Spleen (tissue), 7 donors: ENCODE measurements at regions not wholly inside any gene's neighbourhood (a gene's known extent, or its start where the extent isn't known, plus 50 kb on each side); places are given as distances from the start of the nearest gene placed in this dataset.

Source experiments
- CTCF ChIP-seq, 11 experiments: fragments of 200-600 bp in 7 of 11; fragments of 450-650 bp in 4 of 11; sonication (generic) in 4 of 11; IDR thresholded peaks in 8 of 11; conservative IDR thresholded peaks in 3 of 11; 1 replicate in 7 of 11; 2 replicates in 4 of 11; pipeline versions ENCODE4 v1.4.0 to v1.8.0; 2016 to 2021; ENCODE audit warnings: antibody characterized with exemption in 11 of 11, inconsistent platforms in 4 of 11, mild to moderate bottlenecking in 1 of 11
- POLR2A ChIP-seq, 3 donors: fragments of 450-650 bp; IDR thresholded peaks; one replicate each; pipeline ENCODE4 v1.5.1; 2017; ENCODE audit warnings: antibody characterized with exemption in 3 of 3, mild to moderate bottlenecking in 1 of 3
- POLR2AphosphoS5 ChIP-seq, 3 donors: sonication (generic); formaldehyde crosslinking; IDR thresholded peaks; one replicate each; pipeline ENCODE4 v1.5.1; 2017; ENCODE audit warnings: antibody characterized with exemption in 3 of 3
- donor health status: DM: no; HTN: no; CAD: no; lungs with moderate emphysema.
- donor health status: DM: no; HTN: no; CAD: no.
- donor health status: DM: no; HTN: no; CAD: no.

- TF ChIP-seq CTCF (IDR thresholded peaks at IDR 0.05 in 8 of 11, conservative IDR thresholded peaks at IDR 0.05 in 3 of 11), result no peak
- TF ChIP-seq POLR2A (IDR thresholded peaks at IDR 0.05), result no peak
- TF ChIP-seq POLR2AphosphoS5 (IDR thresholded peaks at IDR 0.05), result no peak
Measured at GRCh38 chr1:194076646-194077045, 890.2 kb upstream of the B3GALT2 start.
